Activated effector memory CD4-positive, alpha-beta T cell treated with anti-CD3 and anti-CD28 coated beads, Interleukin-2, amount 50 U/mL, for 16 hours (primary cell): ENCODE measurements at regions not wholly inside any gene's neighbourhood (a gene's known extent, or its start where the extent isn't known, plus 50 kb on each side); places are given as distances from the start of the nearest gene placed in this dataset.

ENCODE experiments used
- DNase-seq: peaks from one replicate; pipeline ENCODE4 v3.0.0-alpha.2; 2020

GRCh38 chr7:139561-140243 is 52.7 kb upstream of the FAM20C start:
- peak; percentile 60 for DNase-seq

GRCh38 chr7:140996-141395 is 51.4 kb upstream of the FAM20C start:
- peak; percentile 50 for DNase-seq

DNA sequence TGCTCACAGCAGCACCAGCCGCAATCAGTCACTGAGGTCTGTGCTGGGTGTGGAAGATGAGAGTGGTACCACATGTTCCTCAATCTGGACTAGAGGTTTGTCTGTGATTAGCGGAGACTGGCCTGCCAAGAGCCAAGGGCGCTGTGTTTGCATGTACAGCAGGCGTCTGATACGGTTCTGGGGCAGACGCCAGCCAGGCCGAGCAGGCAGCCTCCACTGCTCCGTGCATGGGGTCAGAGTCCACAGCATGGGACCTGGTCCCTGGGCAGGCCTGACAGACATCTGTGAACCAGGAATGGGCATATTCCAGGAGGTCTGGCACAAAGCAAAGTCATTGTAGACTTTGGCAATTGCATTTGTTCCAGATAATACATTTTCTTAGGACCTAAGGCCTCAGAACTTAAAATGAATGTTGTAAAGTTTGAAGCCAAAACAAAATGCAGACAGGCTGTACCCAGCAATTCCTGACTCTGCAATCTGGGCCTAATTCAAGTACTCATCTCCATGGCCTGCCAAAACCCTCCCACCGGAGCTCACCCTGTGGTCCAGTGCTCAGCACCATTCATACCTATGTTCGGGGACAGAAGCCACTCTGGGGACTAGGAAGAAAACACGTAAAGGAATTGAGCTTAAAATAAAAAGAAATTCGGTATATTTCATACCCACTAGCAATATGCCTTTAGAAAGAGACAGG is 50.0 kb upstream of the FAM20C start:
- DNase-seq = peak; percentile 41
